Superior temporal gyrus (tissue), 1 donor: ENCODE measurements at regions not wholly inside any gene's neighbourhood (a gene's known extent, or its start where the extent isn't known, plus 50 kb on each side); places are given as distances from the start of the nearest gene placed in this dataset.

ENCODE experiments used
- DNase-seq: peaks from one replicate; pipeline ENCODE4 v3.0.0-alpha.2; 2016; ENCODE audit errors: extremely low spot score

DNA sequence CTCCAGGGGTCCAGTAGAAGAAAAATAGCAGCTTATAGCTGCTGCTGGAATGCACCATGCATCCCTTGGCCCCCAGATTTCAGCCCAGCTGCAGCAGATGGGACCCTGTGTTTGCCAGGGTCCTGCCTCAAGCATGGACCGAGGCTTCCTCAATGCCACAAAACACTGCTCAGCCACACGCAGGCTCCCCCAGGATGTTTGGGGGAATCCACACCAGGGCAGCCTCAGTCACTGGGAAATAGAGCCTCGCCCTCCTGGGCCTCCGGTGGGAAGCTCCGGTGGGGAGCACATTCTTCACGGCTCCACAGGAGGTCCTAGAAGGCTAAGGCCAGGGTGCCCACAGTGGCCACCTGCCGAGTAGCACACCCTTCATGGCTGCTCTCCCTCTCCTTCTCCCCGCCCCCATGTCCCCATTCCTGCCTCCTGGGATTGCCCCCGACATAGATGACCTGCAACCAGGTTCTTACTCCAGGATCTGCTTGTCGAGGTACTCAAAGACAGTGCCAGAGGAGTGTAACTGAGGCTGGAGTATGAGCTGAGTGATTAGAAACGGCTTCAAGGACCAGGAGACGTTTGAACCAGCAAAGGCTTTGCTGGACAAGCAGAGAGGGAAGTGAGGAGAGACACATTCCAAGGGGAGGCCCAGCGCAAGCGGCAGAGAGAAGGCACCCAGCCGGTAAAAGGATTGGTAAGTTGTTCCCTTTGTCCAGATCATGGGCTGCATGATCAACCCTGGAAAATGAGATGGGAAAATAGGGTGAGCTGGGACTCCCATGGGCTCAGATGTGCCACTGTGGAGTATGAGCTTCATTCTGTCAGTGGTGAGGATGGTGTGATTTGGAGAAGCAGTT lies 110.7 kb upstream of the UQCRFS1 start:
- no peak for DNase-seq

DNA sequence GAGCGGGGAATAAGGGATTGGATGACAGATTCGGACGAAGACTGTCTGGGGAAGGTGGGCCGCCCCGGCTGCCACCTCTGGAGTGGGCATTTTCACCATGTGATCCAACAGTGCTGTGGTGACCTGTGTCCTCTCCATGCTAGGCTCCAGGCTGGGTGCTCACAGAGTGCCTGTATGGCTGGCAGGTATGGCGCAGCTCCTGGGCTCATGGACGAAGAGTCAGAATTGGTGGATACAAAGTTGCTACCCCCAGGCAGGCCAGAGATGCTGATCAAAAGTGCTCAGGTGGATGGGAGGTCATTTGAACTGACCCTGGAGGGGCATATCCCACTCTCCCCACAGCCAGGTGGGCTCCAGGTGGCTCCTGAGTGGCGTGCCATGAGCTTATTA lies 111.3 kb upstream of the UQCRFS1 start:
- no peak for DNase-seq

DNA sequence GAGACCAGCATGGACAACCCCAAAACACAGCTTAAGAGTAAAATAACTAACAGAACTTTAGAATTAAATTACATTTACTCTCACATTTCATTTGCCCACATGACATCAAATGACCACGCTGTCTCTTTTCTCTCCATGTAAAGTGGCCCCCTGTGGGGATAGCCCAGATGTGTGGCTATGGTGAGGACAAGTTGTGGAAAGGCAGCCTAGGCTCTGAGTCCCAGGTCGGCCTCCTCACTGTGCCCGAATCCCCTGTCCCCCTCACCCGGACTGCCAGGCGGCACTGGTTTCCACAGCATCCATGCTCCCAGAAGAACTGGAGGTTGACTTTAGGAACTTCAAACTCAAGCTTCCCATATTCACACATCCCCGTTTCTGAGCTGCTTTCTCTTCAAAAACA lies 111.8 kb upstream of the UQCRFS1 start:
- DNase-seq, result no peak

DNA sequence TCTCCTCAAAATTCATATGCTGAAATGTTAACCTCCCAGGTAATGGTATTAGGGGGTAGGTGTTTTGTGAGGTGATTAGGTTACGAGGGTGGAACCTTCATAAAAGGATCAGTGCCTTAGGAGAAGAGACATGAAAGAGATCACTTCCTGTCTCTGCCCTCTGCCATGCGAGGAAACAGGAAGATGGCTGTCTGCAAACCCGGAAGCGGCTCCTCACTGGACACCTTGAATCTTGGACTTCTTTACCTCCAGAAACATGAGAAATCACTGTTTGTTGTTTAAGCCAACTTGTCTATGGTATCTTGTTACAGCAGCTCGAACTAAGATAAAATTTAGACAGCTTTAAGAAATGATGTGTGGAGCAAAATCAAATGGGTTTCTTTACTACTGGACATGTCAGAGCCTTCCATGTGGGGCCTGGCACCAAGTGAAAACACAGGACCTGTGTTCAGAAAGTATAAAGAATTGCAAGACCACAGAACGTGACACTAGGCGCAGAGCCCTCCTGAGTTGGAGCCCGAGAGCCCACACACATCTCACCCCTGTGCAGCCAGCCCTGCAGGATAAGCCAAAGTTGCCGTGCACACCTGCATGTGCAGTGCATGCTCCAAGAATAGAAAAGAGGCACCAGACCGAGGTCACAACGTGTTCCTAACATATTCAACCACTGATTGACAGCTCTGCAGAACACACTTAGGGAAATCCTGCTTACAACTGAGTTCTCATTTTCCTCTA lies 112.5 kb upstream of the UQCRFS1 start:
- no peak for DNase-seq

DNA sequence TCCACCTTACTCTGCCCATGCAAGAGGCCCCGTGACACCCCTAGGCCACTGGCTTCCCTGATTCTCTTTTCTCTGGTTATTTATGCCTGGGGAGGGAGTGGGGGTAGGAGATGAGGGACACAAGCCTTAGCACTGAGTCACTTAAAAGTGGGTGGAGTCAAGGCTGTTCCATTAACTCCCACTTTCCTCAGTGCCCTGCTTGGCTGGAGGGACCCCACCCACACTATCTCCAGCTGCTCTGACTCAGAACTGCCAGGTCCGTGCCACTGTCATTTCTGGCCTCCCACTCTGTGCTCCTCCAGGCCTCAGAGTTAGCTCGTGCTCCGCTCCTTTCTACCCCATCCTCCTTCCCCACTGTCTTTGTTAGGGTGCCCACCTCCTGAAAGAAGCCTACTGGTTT lies 113.4 kb upstream of the UQCRFS1 start:
- DNase-seq, result no peak

DNA sequence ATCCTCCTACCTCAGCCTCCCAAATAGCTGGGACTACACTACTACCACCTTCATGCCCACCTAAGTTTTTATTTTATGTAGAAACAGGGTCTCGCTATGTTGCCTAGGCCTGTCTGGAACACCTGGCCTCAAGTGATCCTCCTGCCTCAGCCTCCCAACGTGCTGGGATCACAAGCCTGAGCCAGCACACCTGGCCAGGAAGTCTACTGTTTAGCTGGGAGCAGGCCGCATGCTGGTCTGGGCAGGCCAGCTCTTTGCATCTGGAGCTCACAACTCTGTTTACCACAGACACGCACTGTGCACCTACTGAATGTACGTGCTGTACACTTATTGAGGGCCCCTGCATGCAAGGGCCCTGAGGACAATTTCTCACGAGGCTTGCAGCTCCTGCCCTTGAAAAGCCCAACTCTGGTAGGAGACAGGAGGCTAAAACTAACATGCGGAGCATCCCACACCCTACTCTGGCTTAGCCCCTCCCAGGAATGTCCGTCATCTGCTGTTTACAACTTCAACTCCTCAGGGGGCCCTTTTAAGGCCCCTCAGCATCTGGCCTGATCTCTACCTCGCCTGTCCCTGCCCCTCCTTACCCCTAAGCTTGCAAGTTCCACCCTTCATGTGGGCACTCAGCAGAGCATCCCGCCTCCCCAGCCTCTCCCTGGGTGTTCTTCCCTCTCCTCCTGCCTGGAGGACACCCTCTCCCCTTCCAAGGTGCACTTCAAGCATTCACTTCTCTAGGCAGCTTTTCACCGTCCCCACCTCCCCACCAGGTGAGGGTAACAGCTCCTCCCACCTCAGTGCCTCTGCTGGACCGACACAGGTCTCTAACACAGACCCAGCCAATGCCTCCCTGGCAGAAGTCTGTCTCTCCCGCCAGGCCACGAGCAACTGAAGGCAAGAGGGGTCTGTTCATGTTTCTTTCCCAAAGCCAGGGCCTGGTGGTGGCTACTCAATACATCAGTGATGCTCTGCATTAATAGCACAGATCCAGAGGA lies 114.2 kb upstream of the UQCRFS1 start:
- no peak for DNase-seq

DNA sequence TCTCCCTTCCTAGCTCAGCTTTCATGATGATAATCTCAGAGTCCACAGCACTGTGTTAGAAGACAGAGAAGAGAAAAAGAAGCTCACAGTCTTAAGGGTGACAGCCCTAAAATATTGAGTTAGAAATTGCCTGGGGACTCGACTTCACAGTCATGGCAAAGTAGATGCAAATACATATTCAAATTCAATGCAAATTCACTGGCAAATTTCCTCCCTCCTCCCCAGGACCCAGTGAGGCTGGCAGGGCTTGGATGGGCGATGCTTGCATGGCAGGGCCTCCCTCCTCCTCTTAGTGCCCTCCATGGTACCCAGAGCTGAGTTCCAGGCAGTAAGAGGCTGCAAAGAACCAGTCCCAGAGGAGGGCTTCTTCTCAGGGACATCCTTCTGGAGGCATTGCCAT lies 115.6 kb upstream of the UQCRFS1 start:
- DNase-seq, result no peak

DNA sequence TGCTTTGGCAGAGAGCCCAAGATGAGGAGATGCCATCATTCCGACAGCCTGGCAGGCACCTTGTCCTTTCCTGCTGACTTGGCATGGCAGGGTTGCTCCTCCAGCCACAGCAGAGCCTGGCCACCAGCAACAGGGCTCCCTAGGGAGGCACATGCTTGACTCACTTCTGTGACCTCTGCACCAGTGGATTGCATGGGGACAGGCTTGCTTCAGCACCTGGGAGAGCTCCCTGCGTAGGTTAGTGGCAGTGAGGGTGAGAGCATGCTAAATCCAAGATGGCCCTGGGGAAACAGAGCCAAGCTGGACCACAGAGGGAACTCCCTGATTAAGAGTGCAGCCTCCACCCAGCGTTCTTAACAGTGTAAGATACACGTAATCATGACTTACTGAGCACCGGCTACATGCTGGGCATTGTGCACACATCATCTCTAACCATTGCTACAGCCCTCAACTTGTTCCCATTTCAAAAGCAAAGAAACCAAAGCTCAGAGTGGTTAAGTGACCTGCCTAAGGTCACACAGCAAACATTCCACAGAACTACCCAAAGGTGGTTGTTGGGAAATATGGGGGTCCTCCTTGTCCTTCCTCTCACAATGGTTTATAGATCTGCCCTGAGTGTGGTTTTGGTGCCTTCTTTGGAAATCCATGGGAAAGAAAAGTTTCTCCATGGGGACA lies 116.6 kb upstream of the UQCRFS1 start:
- DNase-seq, result no peak

DNA sequence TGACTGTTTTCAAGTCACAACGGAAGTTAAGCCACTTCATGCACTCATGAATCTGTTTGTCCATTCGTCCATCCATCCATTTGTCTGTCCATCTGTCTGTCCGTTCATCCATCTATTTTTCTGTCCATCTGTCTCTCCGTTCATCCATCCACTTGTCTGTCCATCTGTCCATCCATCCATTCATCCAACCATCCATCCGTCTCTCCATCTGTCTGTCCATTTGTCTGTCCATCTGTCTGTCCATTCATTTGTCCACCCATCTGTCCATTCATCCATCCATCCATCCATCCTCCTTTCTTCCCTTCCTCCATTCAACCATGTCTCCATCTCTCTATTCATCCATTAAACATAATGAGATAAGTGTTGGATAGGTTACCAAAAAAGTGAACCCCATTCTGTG lies 123.5 kb upstream of the UQCRFS1 start:
- DNase-seq, result no peak

DNA sequence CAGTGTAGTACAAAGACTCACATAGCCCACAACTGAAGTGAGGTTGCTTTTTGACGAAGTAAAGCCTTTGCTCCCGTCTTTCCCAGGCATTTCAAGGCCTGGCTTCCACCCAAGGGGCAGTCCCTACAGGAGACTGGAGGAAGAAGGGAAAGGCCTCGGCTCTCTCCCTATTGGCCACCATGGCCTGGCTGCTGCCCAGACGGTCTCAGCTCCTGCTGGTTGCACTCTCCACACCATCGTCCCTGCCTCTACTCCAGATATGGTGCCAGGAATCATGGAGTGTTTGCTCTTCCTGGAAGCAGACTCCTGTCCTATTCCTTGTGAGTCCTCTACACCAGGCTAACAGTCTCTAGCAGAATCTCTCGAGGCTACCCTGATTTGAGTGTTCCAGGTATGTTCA lies 124.1 kb upstream of the UQCRFS1 start:
- no peak for DNase-seq

DNA sequence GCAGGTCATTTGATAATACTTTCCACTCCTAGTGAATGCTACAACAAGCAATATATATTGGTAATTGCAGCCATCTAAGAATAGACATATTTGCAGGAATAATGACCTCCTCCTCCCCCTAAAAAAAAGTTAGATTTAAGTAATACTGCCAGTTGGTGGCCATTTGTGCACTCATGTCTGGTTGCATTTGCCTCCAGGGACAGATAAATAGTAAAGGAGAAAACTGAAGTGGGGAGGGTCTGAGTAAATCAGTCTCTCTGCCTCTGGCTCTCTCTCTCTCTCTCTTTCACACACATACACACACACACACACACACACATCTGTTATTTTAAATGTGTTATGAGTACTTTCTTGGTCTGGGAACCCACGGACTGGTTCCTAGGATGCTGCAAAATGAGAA lies 125.5 kb upstream of the UQCRFS1 start:
- DNase-seq, result no peak

DNA sequence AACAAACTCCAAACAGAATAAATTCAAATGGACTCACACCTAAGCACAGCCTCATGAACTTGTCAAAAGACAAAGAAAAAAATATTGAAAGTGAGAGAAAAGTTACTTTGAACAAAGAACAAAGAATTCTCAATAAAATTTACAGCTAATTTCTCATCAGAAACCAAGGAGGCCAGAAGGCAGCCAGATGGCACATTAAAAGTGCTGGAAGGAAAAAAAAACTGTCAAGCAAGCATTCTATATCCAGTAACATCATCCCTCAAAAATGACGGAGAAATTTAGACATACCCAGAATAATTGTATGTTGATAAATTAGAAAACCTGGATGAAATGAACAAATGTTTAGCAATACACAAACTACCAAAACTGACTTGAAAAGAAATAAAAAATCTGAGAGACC lies 129.8 kb upstream of the UQCRFS1 start:
- no peak for DNase-seq

DNA sequence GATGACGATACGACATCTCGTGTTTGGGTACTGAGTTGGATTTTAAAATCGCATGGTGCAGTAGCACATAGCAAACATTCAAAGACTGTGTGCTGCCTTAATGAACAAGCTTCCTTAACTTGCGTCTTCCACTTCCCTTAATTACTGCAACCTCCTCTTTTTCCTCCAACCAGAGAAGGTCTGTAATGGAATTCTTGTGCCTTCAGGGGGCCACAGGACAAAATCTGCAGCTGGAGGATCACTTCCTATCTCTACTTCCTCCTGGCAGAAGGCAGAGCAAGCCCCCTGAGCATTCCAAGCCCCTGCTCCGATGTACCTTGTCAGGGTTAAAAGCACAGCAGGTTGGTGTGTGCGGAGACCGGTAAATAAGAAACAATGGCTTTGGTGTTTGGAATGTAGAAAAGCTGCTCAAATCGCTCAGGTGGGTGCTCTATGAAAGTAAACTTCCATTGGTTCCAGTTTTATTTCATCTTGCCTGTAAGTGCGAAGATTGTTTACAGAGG lies 151.3 kb upstream of the UQCRFS1 start:
- no peak for DNase-seq

DNA sequence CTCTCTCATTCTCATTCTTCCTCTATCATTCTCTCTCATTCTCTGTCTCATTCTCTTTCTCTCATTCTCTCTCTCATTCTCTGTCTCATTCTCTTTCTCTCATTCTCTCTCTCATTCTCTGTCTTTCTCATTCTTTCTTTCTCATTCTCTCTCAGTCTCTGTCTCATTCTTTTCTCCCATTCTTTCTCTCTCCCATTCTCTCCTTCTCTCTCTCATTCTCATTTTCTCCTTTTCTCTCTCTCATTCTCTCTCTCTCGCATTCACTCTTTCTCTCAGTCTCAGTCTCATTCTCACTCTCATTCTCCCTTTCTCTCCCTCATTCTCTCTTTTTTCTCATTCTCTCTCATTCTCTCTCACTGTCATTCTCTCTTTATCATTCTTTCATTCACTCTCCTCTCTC lies 152.0 kb upstream of the UQCRFS1 start:
- DNase-seq, result no peak

DNA sequence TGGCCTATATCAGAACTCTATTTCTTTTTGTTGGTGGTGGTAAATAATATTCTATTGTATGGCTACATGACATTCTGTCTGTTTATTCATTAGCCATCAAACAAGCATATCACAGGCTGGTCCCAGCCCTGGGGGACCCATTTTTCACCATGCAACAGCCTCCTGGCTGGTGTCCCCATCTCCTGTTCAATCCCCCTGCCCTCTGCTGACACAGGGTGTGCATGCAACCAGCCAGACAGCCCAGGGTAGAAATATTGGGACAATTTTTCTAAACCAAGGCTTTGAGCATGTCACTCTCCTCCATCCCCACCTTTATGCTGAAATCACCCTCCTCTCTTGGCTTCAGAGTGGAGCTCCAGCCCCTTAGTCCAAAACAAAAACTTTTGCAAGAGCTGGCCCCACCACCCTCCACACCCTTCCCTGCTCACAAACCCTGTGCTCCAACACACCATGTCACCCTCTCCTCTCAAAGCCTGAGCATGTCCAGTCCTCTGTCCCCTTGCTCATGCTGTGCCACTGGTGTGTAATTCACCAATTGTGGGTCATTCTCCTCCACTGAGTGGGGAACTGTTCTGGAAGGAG lies 153.0 kb upstream of the UQCRFS1 start:
- no peak for DNase-seq

DNA sequence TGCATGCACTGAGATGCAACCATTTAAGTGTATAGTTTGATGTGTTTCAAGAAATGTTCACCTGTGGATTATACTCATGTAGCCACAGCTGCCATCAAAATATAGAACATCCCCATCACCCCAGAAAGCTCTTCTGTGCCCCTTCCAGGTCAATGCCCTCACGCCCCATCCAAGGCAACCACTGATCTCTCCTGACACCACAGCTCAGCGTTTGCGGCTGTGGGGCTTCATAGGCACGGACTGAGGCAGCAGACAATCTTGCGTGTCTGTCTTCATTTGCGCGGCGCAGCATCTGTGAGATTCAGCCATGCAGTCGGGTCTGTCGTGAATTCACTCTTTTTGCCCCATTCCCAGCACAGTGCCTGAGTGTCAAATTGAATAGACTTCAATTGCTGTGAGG lies 153.8 kb upstream of the UQCRFS1 start:
- DNase-seq, result no peak

DNA sequence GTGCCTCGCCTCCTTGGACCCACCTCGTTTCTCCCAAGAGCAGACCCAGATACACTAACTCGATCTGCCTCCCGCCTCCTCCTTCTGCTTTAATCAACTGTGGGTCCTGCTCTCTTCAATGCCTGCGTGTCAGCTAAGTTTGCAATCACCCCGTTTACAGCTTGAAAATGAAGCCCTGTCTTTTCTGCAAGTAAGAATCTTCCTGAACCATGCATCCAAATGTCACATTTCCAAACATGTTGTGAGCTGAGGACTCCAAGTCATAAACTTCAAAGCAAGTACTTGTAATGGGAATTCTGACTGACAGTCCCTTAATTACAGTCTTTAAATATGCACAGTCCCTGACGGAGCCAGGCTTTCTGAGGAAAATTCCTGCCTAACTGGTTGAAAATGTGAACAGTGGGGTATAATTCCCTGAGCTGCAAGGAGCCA lies 154.9 kb upstream of the UQCRFS1 start:
- no peak for DNase-seq

DNA sequence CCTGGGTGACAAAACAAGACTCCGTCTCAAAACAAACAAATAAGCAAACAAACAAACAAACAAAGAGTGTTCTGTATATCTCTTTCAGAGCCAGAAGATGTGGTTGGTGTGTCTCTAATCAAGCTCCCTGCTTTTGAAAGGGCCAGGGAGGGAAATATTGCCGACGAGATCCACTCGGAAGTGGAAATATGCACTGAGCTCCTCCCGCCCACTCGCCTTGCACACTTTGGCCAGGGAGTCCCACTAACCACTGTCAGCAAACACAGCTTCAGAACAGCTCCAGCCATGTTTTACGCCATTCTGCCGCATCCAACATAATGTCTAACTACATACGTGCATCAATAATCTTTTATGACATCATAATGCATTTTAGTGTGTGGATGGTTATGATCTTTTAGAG lies 155.5 kb upstream of the VSTM2B start:
- DNase-seq, result no peak

DNA sequence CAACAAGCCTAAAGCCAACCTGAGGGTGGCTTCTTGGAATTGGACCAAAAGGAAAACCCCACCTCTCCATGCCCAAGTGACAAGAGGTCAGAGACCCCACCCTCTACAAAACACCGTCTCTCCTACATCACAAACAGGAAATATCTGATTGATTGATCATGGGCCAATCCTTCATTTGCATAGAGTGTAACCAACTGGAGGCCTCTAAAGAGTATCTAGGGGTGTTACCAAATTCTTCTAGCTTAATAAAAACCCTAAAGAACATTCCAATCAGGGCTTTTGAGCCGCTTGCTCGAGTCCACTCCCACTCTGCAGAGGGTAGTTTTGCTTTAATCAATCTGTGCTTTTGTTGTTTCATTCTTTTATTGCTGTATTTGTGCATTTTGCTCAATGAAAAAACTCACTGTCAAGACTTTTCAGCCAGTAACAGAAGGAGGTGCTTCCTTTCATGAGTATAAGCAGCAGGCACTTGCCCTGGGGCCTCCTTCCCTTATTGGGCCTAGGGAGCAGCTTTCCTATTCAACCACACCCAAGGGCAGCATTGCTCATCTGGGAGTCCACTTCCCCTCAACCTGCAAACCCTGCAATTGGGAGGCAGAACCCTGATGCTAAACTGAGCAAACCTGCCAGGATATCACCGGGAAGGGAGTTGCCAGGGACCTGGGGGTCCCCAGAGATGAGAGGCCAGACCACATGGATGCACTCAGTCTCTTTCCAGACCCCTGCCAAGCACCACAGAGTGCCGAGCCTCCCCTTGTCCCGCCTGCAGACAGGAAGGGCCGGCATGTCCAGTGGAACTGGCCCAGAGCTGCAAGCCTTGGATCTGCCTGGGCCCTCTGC lies 154.3 kb upstream of the VSTM2B start:
- DNase-seq, result no peak

DNA sequence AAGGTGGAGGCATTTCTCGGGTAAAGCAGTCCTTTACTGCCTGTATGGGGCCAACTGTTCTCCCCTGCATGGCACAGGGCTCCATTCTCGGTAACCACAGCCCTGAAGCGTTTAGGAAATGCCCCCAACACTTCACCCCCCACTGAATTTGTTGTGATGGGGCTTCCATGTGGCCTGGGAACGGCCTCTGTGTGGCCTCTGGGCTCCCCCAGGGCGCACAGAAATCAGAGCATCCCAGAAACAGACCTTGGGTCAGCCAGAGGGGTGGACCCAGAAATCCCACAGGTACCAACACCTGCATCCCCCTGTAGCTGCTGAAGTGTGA lies 153.7 kb upstream of the VSTM2B start:
- no peak for DNase-seq
